ENCODE measurements at regions not wholly inside any gene's neighbourhood (a gene's known extent, or its start where the extent isn't known, plus 50 kb on each side); places are given as distances from the start of the nearest gene placed in this dataset.

DNA sequence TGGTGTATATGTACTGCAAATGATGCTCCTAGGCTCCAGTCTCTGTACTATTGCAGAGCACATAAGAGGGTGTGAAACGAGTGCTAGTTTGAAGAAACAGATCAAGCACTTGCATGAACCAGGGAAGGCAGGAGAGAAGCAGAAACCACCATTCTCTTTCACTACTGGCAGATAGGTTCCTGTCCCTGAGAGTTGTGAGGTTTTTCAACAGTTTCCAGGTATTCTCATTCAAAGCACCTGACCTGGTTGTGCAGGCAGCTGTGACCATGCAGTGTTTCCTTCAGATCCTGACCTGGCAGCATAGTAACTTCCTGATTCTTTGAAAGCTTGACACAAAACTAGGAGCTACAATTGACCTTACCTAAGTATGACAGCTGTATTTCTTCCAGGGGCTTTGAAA is 164.9 kb downstream of the UFM1 start:
- TF ChIP-seq, protein P1, sequence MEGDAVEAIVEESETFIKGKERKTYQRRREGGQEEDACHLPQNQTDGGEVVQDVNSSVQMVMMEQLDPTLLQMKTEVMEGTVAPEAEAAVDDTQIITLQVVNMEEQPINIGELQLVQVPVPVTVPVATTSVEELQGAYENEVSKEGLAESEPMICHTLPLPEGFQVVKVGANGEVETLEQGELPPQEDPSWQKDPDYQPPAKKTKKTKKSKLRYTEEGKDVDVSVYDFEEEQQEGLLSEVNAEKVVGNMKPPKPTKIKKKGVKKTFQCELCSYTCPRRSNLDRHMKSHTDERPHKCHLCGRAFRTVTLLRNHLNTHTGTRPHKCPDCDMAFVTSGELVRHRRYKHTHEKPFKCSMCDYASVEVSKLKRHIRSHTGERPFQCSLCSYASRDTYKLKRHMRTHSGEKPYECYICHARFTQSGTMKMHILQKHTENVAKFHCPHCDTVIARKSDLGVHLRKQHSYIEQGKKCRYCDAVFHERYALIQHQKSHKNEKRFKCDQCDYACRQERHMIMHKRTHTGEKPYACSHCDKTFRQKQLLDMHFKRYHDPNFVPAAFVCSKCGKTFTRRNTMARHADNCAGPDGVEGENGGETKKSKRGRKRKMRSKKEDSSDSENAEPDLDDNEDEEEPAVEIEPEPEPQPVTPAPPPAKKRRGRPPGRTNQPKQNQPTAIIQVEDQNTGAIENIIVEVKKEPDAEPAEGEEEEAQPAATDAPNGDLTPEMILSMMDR (IDR thresholded peaks at IDR 0.05; ENCODE audit: unreplicated experiment): no peak
- Mint-ChIP-seq H3K4me3 (ENCODE audit: low read depth) (no peak overlapping the region), H3K27ac (no peak overlapping the region), H3K27me3 (no peaks in the 10 kb centered on the region), H3K36me3 (ENCODE audit: insufficient read depth) (no peaks in the 10 kb centered on the region), H3K4me1 (ENCODE audit: low read depth) (no peaks in the 10 kb centered on the region), H3K9me3 (ENCODE audit: low read depth) (peaks cover 2% of the 10 kb centered on the region)
- no peak for DNase-seq (ENCODE audit: low spot score, unreplicated experiment)

DNA sequence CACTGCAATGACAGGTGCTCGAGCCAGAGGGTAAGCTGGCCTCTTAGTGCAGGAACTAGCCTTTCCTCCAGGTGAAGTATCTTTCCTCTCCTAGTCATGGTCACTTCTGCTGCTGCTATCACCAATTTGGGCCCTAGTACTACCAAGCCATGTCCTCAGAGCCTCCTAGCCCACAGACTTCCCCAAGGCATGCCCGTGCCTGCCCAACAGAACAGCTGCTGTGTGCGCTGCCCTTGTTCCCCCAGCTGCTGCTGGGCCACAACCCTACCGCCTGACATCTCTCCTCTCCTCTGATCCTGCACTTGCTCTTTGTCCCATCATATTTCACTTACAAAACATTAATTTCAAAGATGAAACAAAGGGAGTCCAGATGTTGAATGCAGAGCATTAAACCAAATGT is 168.5 kb upstream of the FREM2 start:
- DNase-seq (ENCODE audit: low spot score, unreplicated experiment): no peak
- TF ChIP-seq, protein P1 (IDR thresholded peaks at IDR 0.05; ENCODE audit: unreplicated experiment): no peak
- Mint-ChIP-seq H3K27me3 (no peaks in the 10 kb centered on the region), H3K9me3 (ENCODE audit: low read depth) (peaks cover 6% of the 10 kb centered on the region), H3K4me3 (ENCODE audit: low read depth) (no peak overlapping the region), H3K36me3 (ENCODE audit: insufficient read depth) (no peaks in the 10 kb centered on the region), H3K27ac (no peak overlapping the region), H3K4me1 (ENCODE audit: low read depth) (no peaks in the 10 kb centered on the region)

DNA sequence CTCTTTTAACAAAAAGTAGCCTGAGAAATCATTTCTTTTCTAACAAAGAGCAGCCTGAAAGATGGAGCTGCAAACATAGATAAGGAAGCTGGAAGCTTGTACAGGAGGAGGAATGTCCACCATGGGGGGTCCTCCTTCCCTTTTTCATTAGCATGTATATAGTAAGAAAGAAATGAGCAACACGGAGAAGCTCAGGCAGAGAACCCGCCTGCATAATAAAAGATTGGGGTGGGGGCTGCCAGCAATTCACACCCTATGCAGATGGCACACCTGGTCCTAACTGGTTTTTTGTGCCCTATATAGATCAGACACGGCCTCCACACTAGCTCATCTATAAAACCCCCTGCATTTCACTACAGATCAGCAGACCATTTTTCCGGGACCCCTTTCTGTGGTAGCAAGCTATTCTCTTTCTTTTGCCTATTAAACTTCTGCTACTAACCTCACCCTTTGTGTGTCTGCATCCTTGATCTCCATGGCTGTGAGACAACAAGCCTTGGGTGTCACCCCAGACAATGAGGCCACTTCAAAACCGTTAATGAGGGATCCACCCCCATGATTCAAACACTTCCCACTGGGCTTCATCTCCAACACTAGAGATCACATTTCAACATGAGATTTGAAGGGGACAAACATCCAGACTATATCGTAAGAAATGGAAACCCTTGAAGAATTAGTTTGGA is 167.5 kb upstream of the FREM2 start:
- no peak for DNase-seq (ENCODE audit: low spot score, unreplicated experiment)
- no peaks in the 10 kb centered on the region for H3K36me3 Mint-ChIP-seq (ENCODE audit: insufficient read depth)

DNA sequence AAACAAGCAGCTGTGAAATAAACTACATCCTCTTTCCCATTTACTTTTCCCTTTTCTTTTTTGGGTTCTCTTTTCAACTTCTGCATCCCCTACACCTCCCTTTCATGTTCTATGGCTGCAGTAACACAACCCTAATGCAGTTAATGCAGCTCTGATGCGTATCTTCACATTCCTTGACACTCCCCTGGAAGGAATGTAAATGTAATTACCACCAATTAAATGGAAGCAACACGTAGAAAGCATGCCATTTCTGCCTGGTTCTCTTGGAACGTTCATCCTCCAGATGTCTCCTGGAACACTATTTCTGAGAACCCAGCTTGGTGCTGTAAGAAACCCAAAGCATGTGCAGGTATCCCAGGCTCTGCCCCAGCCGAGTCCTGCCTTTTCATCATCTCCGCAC is 166.8 kb upstream of the FREM2 start:
- H3K9me3 Mint-ChIP-seq (ENCODE audit: low read depth): peaks cover 6% of the 10 kb centered on the region
- no peaks in the 10 kb centered on the region for H3K4me1 Mint-ChIP-seq (ENCODE audit: low read depth)
- no peak overlapping the region for H3K4me3 Mint-ChIP-seq (ENCODE audit: low read depth)
- no peaks in the 10 kb centered on the region for H3K36me3 Mint-ChIP-seq (ENCODE audit: insufficient read depth)
- no peaks in the 10 kb centered on the region for H3K27me3 Mint-ChIP-seq
- TF ChIP-seq, protein P1 (IDR thresholded peaks at IDR 0.05; ENCODE audit: unreplicated experiment): no peak
- no peak overlapping the region for H3K27ac Mint-ChIP-seq
- no peak for DNase-seq (ENCODE audit: low spot score, unreplicated experiment)

More for the DNA sequence above, 167.5 kb upstream of the FREM2 start:
- no peak overlapping the region for H3K4me3 Mint-ChIP-seq (ENCODE audit: low read depth)
- no peaks in the 10 kb centered on the region for H3K4me1 Mint-ChIP-seq (ENCODE audit: low read depth)
- H3K27me3 Mint-ChIP-seq: no peaks in the 10 kb centered on the region
- peaks cover 6% of the 10 kb centered on the region for H3K9me3 Mint-ChIP-seq (ENCODE audit: low read depth)
- TF ChIP-seq, protein P1 (IDR thresholded peaks at IDR 0.05; ENCODE audit: unreplicated experiment): no peak
- H3K27ac Mint-ChIP-seq: no peak overlapping the region

DNA sequence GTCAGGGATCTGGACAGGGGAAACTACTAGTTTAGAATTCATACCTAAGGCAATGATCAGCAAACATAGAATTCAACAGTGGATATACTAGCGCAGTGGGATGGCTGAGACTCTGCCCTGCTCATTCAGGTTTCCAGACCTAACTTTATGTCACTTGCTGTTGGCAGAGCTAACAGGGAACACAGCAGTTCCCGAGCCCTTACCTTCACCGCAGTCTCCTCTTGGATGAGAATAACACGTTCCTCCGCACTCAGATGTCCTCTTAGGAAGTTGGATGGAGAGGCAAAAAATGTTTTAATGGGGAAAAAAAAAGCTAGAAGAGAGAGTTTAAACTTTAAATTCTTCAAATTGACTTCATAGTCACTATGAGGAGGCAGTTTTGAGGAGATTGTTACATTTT is 159.7 kb upstream of the FREM2 start:
- H3K4me3 Mint-ChIP-seq (ENCODE audit: low read depth): no peak overlapping the region
- peaks cover 1% of the 10 kb centered on the region for H3K4me1 Mint-ChIP-seq (ENCODE audit: low read depth)
- H3K36me3 Mint-ChIP-seq (ENCODE audit: insufficient read depth): no peaks in the 10 kb centered on the region
- no peak for DNase-seq (ENCODE audit: low spot score, unreplicated experiment)
- H3K27me3 Mint-ChIP-seq: peaks cover 7% of the 10 kb centered on the region
- TF ChIP-seq, protein P1 (IDR thresholded peaks at IDR 0.05; ENCODE audit: unreplicated experiment): no peak
- no peaks in the 10 kb centered on the region for H3K9me3 Mint-ChIP-seq (ENCODE audit: low read depth)
- H3K27ac Mint-ChIP-seq: peak overlapping the region; percentile 39

Measured in progenitor cell of endocrine pancreas (in vitro differentiated cells).